Spleen (tissue), 11 donors: ENCODE measurements at regions not wholly inside any gene's neighbourhood (a gene's known extent, or its start where the extent isn't known, plus 50 kb on each side); places are given as distances from the start of the nearest gene placed in this dataset.

Experiments used
- DNase-seq: peaks from one replicate; pipeline ENCODE4 v3.0.0-alpha.2; 2020
- H3K27ac ChIP-seq, 8 donors: fragments of 200-600 bp; sonication (generic) in 7 of 8; 1 replicate in 4 of 8; 2 replicates in 4 of 8; pipeline versions ENCODE4 v1.5.0 to v1.8.0; 2016 to 2021; ENCODE audit warnings: inconsistent platforms in 4 of 8, mild to moderate bottlenecking in 4 of 8, moderate library complexity in 1 of 8
- H3K27me3 ChIP-seq, 7 donors: fragments of 200-600 bp; sonication (generic) in 6 of 7; replicated peaks in 1 of 7; 1 replicate in 4 of 7; 2 replicates in 3 of 7; pipeline versions ENCODE4 v1.5.0 to v1.8.0; 2016 to 2021; ENCODE audit warnings: inconsistent platforms in 3 of 7, mild to moderate bottlenecking in 1 of 7
- H3K36me3 ChIP-seq, 6 donors: fragments of 200-600 bp; sonication (generic) in 5 of 6; 1 replicate in 4 of 6; 2 replicates in 2 of 6; pipeline versions ENCODE4 v1.5.0 to v1.8.0; 2016 to 2021; ENCODE audit warnings: inconsistent platforms in 2 of 6
- H3K4me1 ChIP-seq, 6 donors: fragments of 200-600 bp; sonication (generic) in 5 of 6; 1 replicate in 3 of 6; 2 replicates in 3 of 6; pipeline versions ENCODE4 v1.5.0 to v1.8.0; 2016 to 2021; ENCODE audit warnings: inconsistent platforms in 3 of 6
- H3K4me3 ChIP-seq, 8 donors: fragments of 200-600 bp; sonication (generic) in 7 of 8; 1 replicate in 4 of 8; 2 replicates in 4 of 8; pipeline versions ENCODE4 v1.5.0 to v1.8.0; 2016 to 2021; ENCODE audit warnings: inconsistent platforms in 4 of 8, mild to moderate bottlenecking in 4 of 8, moderate library complexity in 2 of 8
- H3K9me3 ChIP-seq, 8 donors: fragments of 200-600 bp; sonication (generic) in 7 of 8; 1 replicate in 4 of 8; 2 replicates in 4 of 8; pipeline versions ENCODE4 v1.5.0 to v1.8.0; 2016 to 2021; ENCODE audit warnings: inconsistent platforms in 4 of 8
- POLR2A ChIP-seq, 3 donors: fragments of 450-650 bp; IDR thresholded peaks; one replicate each; pipeline ENCODE4 v1.5.1; 2017; ENCODE audit warnings: antibody characterized with exemption in 3 of 3, mild to moderate bottlenecking in 1 of 3
- POLR2AphosphoS5 ChIP-seq, 3 donors: sonication (generic); formaldehyde crosslinking; IDR thresholded peaks; one replicate each; pipeline ENCODE4 v1.5.1; 2017; ENCODE audit warnings: antibody characterized with exemption in 3 of 3
- WGBS, 5 donors: extraction: QIAGEN DNeasy Blood & Tissue Kit in 3 of 5; methylation state at CpG; one replicate each; pipeline versions ENCODE4 v1.1.5 to v1.1.7; 2013 to 2018; 5-methylcytosine and 5-hydroxymethylcytosine counted together
- intact Hi-C: fragments of 100-400 bp; cut with DNase I; formaldehyde crosslinking; loops from one replicate; pipeline ENCODE4 v1.15.0; 2023; ENCODE audit warnings: low total_unique reads
- TF ChIP-seq, protein P1 (sequence below), 11 experiments: fragments of 200-600 bp in 7 of 11; fragments of 450-650 bp in 4 of 11; sonication (generic) in 4 of 11; IDR thresholded peaks in 8 of 11; conservative IDR thresholded peaks in 3 of 11; 1 replicate in 7 of 11; 2 replicates in 4 of 11; pipeline versions ENCODE4 v1.4.0 to v1.8.0; 2016 to 2021; ENCODE audit warnings: antibody characterized with exemption in 11 of 11, inconsistent platforms in 4 of 11, mild to moderate bottlenecking in 1 of 11
- donor health status: healthy with polysubstance abuse.
- donor health status: DM: no; HTN: no; CAD: no; lungs with moderate emphysema.
- donor health status: DM: no; HTN: no; CAD: no.
- donor health status: Bipolar disorder and iron deficiency.
- donor health status: healthy.
- donor health status: DM: no; HTN: no; CAD: no.
- donor health status: DM: yes; HTN: yes; CAD: no.

DNA sequence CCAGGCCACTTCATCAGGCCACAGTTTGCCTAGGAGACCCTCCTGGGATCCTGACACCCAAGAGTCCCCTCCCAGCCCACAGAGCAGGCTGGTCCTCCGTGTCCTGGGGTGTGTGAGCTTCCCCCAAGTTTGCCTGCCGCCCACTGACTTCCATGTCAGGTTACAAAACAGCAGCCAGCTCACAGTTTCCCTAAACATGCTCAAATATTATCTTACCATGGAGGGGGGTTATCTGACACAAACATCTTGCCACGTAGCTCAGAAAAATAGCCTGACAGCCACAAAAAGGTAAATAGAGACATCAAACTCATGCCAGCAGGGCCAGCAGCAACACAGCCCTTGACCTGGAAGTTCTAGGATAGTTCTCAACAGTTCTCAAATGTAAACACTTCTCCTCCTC, 346.5 kb downstream of the TNS1 start:
- intact Hi-C loops = no loop called here
- TF ChIP-seq POLR2A (IDR thresholded peaks at IDR 0.05) (no peak), POLR2AphosphoS5 (IDR thresholded peaks at IDR 0.05) (no peak)
- TF ChIP-seq, protein P1, sequence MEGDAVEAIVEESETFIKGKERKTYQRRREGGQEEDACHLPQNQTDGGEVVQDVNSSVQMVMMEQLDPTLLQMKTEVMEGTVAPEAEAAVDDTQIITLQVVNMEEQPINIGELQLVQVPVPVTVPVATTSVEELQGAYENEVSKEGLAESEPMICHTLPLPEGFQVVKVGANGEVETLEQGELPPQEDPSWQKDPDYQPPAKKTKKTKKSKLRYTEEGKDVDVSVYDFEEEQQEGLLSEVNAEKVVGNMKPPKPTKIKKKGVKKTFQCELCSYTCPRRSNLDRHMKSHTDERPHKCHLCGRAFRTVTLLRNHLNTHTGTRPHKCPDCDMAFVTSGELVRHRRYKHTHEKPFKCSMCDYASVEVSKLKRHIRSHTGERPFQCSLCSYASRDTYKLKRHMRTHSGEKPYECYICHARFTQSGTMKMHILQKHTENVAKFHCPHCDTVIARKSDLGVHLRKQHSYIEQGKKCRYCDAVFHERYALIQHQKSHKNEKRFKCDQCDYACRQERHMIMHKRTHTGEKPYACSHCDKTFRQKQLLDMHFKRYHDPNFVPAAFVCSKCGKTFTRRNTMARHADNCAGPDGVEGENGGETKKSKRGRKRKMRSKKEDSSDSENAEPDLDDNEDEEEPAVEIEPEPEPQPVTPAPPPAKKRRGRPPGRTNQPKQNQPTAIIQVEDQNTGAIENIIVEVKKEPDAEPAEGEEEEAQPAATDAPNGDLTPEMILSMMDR (IDR thresholded peaks at IDR 0.05 in 8 of 11, conservative IDR thresholded peaks at IDR 0.05 in 3 of 11) = no peak
- Histone ChIP-seq H3K4me3 (no peak overlapping the region), H3K27me3 (peaks cover 0 to 3% (median 0%) of the 10 kb centered on the region in 7 donors), H3K4me1 (peaks cover 0 to 7% (median 0%) of the 10 kb centered on the region in 6 donors), H3K27ac (no peak overlapping the region), H3K9me3 (no peaks in the 10 kb centered on the region), H3K36me3 (no peaks in the 10 kb centered on the region)
- DNase-seq = no peak
- whole genome bisulfite sequencing, 5 donors = 70 to 77% (median 71%) methylated on average over 3 of the region's 3 CpGs

DNA sequence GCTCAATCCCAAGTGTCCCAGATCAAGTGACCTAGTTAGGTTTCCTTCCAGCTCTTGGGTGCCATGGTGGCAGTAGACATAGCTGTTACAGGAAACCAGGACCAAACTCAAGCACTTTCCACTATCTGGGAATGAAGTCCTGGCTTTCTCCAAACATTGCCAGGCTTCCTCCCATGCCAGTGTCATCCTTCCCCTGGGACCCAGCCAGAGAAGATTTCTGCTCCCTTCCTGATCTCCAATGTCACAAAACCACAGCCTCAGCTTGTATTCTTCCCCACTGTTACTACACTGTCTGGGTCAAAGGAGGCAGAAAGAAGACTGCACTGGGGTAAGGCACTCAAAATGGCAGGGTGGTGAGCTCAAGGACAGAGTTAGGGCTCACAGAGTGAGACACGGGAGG, 347.1 kb downstream of the TNS1 start:
- 73 to 93% (median 77%) methylated on average over 1 of the region's 1 CpG for WGBS, 5 donors
- Histone ChIP-seq H3K36me3 (no peaks in the 10 kb centered on the region), H3K27ac (no peak overlapping the region), H3K4me3 (no peak overlapping the region), H3K27me3 (peaks cover 0 to 3% (median 0%) of the 10 kb centered on the region in 7 donors), H3K9me3 (no peaks in the 10 kb centered on the region), H3K4me1 (peaks cover 0 to 4% (median 0%) of the 10 kb centered on the region in 6 donors)
- DNase-seq = no peak
- TF ChIP-seq, protein P1 (IDR thresholded peaks at IDR 0.05 in 8 of 11, conservative IDR thresholded peaks at IDR 0.05 in 3 of 11) = no peak
- no peak for TF ChIP-seq POLR2A (IDR thresholded peaks at IDR 0.05)
- no peak for TF ChIP-seq POLR2AphosphoS5 (IDR thresholded peaks at IDR 0.05)
- intact Hi-C loops = no loop called here

DNA sequence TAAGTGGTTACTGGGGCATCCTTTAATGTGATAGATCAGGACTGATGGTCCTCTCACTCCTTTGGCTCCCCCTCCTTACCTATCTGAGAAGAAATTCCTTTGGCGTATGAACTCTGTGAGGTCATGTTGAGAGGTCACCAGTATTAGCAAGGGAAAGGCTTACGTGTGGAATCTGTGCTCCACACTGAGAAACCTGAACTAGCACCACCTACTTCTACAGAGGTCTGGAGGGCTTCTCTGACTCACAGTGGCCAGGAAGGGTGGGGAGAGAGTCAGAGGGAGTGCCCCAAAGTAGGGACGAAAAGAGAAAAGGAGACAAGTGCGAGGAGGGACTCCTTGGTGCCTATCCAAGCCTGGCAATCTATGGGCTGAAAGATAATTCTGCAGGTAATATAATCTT, 348.6 kb downstream of the TNS1 start:
- H3K27ac ChIP-seq = no peak overlapping the region
- H3K27me3 ChIP-seq = peaks cover 0 to 2% (median 0%) of the 10 kb centered on the region in 7 donors
- H3K9me3 ChIP-seq = no peaks in the 10 kb centered on the region
- DNase-seq = no peak
- TF ChIP-seq POLR2A (IDR thresholded peaks at IDR 0.05) (no peak), POLR2AphosphoS5 (IDR thresholded peaks at IDR 0.05) (no peak)
- no peak overlapping the region for H3K4me3 ChIP-seq
- 81 to 92% (median 87%) methylated on average over 4 of the region's 4 CpGs for WGBS, 5 donors
- H3K36me3 ChIP-seq = no peaks in the 10 kb centered on the region
- intact Hi-C loops = no loop called here
- peaks cover 0 to 4% (median 0%) of the 10 kb centered on the region in 6 donors for H3K4me1 ChIP-seq

DNA sequence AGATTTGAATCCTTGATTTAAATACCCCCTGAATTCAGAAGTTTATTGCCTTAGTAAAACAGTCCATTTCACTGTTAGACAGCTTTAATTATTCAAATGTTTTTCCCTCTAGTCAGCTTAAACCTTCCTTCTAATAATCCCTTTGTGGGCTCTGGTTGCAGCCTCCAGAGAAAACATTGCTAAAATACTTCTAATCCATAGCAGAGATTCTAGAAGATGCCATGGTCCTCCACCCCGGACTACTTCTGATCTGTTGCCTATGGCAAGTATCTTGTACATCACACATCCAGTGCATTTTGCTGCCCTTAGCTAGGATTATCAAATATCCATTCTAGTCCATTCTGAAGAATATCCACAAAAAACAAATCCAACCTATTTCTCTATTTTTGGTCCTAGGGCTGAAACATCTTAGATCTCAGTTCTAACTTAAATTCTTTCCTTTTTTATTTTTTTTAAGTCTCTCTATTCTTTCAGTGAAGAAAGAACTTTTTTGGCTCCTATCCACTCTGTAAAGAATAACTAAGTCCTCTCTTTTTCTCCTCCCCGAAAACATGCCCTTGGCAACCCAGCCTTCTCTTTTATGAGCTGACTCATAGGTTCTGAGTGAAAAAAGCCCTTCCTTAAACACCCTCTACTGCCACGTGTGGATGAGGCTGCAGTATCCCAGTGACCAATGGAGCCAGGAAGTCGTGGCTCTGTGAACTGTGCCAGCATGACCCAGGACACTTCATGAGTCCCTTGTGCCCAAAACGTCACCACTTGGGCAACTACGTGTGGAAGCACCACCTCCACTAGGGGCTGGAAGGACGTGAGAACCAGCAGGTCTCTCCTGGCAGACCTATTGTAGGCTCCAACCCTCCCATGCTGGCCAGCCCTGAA, 349.8 kb downstream of the TNS1 start:
- Histone ChIP-seq H3K27ac (peak overlapping the region in 1 of 8 donors; percentile 10), H3K4me1 (peaks cover 0 to 4% (median 0%) of the 10 kb centered on the region in 6 donors), H3K36me3 (no peaks in the 10 kb centered on the region), H3K4me3 (no peak overlapping the region), H3K27me3 (no peaks in the 10 kb centered on the region), H3K9me3 (no peaks in the 10 kb centered on the region)
- intact Hi-C loops = no loop called here
- TF ChIP-seq POLR2A (IDR thresholded peaks at IDR 0.05) (no peak), POLR2AphosphoS5 (IDR thresholded peaks at IDR 0.05) (no peak)
- TF ChIP-seq, protein P1 (IDR thresholded peaks at IDR 0.05 in 8 of 11, conservative IDR thresholded peaks at IDR 0.05 in 3 of 11) = no peak
- no peak for DNase-seq
- WGBS, 5 donors = 25 to 40% (median 27%) methylated on average over 7 of the region's 7 CpGs
